Activated gamma-delta T cell treated with Interleukin-2 at 50 U/mL for 16 hours (primary cell): ENCODE measurements at regions not wholly inside any gene's neighbourhood (a gene's known extent, or its start where the extent isn't known, plus 50 kb on each side); places are given as distances from the start of the nearest gene placed in this dataset.

Experiments
- DNase-seq: peaks from one replicate; pipeline ENCODE4 v3.0.0-alpha.2; 2020

GRCh38 chr1:34518146-34518699, 236.6 kb upstream of the GJB5 start:
- DNase-seq = no peak

- no peak for DNase-seq
These were observed 234.7 kb upstream of the GJB5 start for GRCh38 chr1:34520111-34520510.

- no peak for DNase-seq
These were observed 230.1 kb upstream of the GJB5 start for GRCh38 chr1:34524783-34525182.

GRCh38 chr1:34529935-34530859, 224.7 kb upstream of the GJB5 start:
- no peak for DNase-seq

- DNase-seq = no peak
These were observed 222.7 kb upstream of the GJB5 start for GRCh38 chr1:34532113-34532512.

GRCh38 chr1:34538481-34538880, 216.4 kb upstream of the GJB5 start:
- DNase-seq = no peak

- no peak for DNase-seq
These were observed 207.7 kb upstream of the GJB5 start for GRCh38 chr1:34547046-34547674.

- DNase-seq = no peak
These were observed 205.6 kb upstream of the GJB5 start for GRCh38 chr1:34549199-34549598.

- DNase-seq = no peak
These were observed 176.5 kb upstream of the GJB5 start for GRCh38 chr1:34578306-34578705.

GRCh38 chr1:34582356-34582755, 172.5 kb upstream of the GJB5 start:
- no peak for DNase-seq

- DNase-seq = no peak
These were observed 167.1 kb upstream of the GJB5 start for GRCh38 chr1:34587761-34588160.

GRCh38 chr1:34590211-34590623, 164.6 kb upstream of the GJB5 start:
- no peak for DNase-seq

GRCh38 chr1:34591751-34592629, 162.9 kb upstream of the GJB5 start:
- DNase-seq = no peak

GRCh38 chr1:34597877-34598514, 156.9 kb upstream of the GJB5 start:
- DNase-seq = peak; percentile 17

GRCh38 chr1:34602907-34603306, 151.9 kb upstream of the GJB5 start:
- no peak for DNase-seq

- DNase-seq = no peak
These were observed 151.3 kb upstream of the GJB5 start for GRCh38 chr1:34603594-34603993.

GRCh38 chr1:34606504-34606903, 148.3 kb upstream of the GJB5 start:
- no peak for DNase-seq

- no peak for DNase-seq
These were observed 144.8 kb upstream of the GJB5 start for GRCh38 chr1:34610063-34610462.

GRCh38 chr1:34611571-34611970, 143.3 kb upstream of the GJB5 start:
- DNase-seq = no peak

- no peak for DNase-seq
These were observed 142.6 kb upstream of the GJB5 start for GRCh38 chr1:34612091-34612827.

- no peak for DNase-seq
These were observed 137.3 kb upstream of the GJB5 start for GRCh38 chr1:34617321-34618118.
